ENCODE measurements at regions not wholly inside any gene's neighbourhood (a gene's known extent, or its start where the extent isn't known, plus 50 kb on each side); places are given as distances from the start of the nearest gene placed in this dataset.

GRCh38 chr1:10936998-10937901 lies 75.2 kb upstream of the TARDBP start:
- Histone ChIP-seq H3K56ac (replicated peaks; ENCODE audit: insufficient read length, low read depth, low read length) (no peak overlapping the region), H3K9me3 (ENCODE audit: insufficient read depth in 2 of 2, low read depth in 1 of 2, low read length in 1 of 2) (no peaks in the 10 kb centered on the region), H3K4me2 (ENCODE audit: insufficient read depth in 1 of 2, low read depth in 2 of 2, low read length in 2 of 2) (no peak overlapping the region), H3K9ac (replicated peaks in 1 of 4; ENCODE audit: extremely low read depth in 1 of 4, low read depth in 3 of 4, low read length in 3 of 4) (no peak overlapping the region), H4K8ac (ENCODE audit: extremely low read depth, insufficient read depth, low read length) (no peak overlapping the region), H4K91ac (replicated peaks; ENCODE audit: insufficient read length, low read length) (no peak overlapping the region), H3K79me2 (ENCODE audit: control insufficient read depth in 1 of 2, insufficient read depth in 2 of 2, low read length in 2 of 2) (no peaks in the 10 kb centered on the region), H4K20me1 (replicated peaks in 1 of 2; ENCODE audit: control insufficient read depth in 1 of 2, insufficient read depth in 2 of 2, low read length in 2 of 2) (no peaks in the 10 kb centered on the region), H2AFZ (ENCODE audit: low read length) (no peak overlapping the region), H3K4ac (replicated peaks; ENCODE audit: insufficient read length, low read depth, low read length) (no peak overlapping the region), H2BK12ac (ENCODE audit: low read depth, low read length) (no peak overlapping the region), H3K36me3 (ENCODE audit: control insufficient read depth in 2 of 4, insufficient read depth in 4 of 4, low read length in 3 of 4) (no peaks in the 10 kb centered on the region), H3K79me1 (ENCODE audit: low read depth, low read length) (no peaks in the 10 kb centered on the region), H3K23ac (ENCODE audit: insufficient read length) (no peak overlapping the region), H3K14ac (ENCODE audit: insufficient read length) (no peak overlapping the region), H2AK5ac (ENCODE audit: low read depth, low read length) (no peak overlapping the region), H3K27me3 (replicated peaks in 1 of 4; ENCODE audit: control insufficient read depth in 3 of 4, extremely low read depth in 1 of 4, insufficient read depth in 3 of 4, low read length in 3 of 4) (peaks cover 0 to 3% (median 0%) of the 10 kb centered on the region in 4 experiments; a peak in 2 of 7 replicates), H3K4me1 (replicated peaks in 1 of 4; ENCODE audit: control insufficient read depth in 3 of 4, insufficient read depth in 4 of 4, low read length in 3 of 4) (peaks cover 0 to 21% (median 9%) of the 10 kb centered on the region in 4 experiments; a peak in 6 of 7 replicates), H3K27ac (ENCODE audit: low read depth, low read length) (no peak overlapping the region), H2BK120ac (replicated peaks; ENCODE audit: low read depth, low read length) (no peak overlapping the region), H4K5ac (ENCODE audit: insufficient read length, low read depth, low read length) (no peak overlapping the region), H3K4me3 (ENCODE audit: extremely low read depth in 1 of 4, insufficient read depth in 2 of 4, low read depth in 3 of 4, low read length in 4 of 4) (no peak overlapping the region), H2BK5ac (ENCODE audit: low read depth, low read length) (no peak overlapping the region), H3K18ac (ENCODE audit: extremely low read depth, low read length) (no peak overlapping the region), H2BK20ac (ENCODE audit: low read length) (no peak overlapping the region), H2BK15ac (ENCODE audit: low read length) (0 out of 2 replicates have a peak overlapping the region, but pooled peaks have one; percentile 29), H3K23me2 (ENCODE audit: low read depth, low read length) (no peaks in the 10 kb centered on the region)
- ChIA-PET CTCF (ENCODE audit: partially characterized antibody) (interaction anchor here (0.6 to 2.8 kb wide), 9 partner anchors 9 to 122 kb away, joined by 3 to 11 read pairs (median 3); no protein-coding TSS in a partner anchor), POLR2A (ENCODE audit: partially characterized antibody) (interaction anchor here (1.0 kb wide), 1 partner anchor 26 kb away, joined by 3 read pairs; no protein-coding TSS in a partner anchor)
- WGBS, 2 experiments (ENCODE audit: extremely low coverage in 1 of 2, insufficient coverage in 1 of 2, insufficient read length in 1 of 2, insufficient replicate concordance in 2 of 2, low coverage in 1 of 2, low lambda C conversion rate in 2 of 2, missing lambda C conversion rate in 1 of 2) = 81% methylated on average over 19 of the region's 19 CpGs; no CpG with 5 or more reads in 1 of the 2 experiments
- FAIRE-seq = no peak
- DNase-seq (ENCODE audit: low read depth in 1 of 2, low spot score in 2 of 2) = peak in 1 of 2 experiments; percentile 50
- TF ChIP-seq CTBP2 (IDR thresholded peaks at IDR 0.05; ENCODE audit: borderline replicate concordance, insufficient read depth, insufficient read length, low read length) (no peak), CEBPB (IDR thresholded peaks at IDR 0.05; ENCODE audit: low read depth, low read length) (no peak)

All from H1 (cell line).